Loucy (cell line): ENCODE measurements at regions not wholly inside any gene's neighbourhood (a gene's known extent, or its start where the extent isn't known, plus 50 kb on each side); places are given as distances from the start of the nearest gene placed in this dataset.

Experiments used
- CTCF ChIP-seq: fragments of 200-600 bp; sonication (generic); conservative IDR thresholded peaks from 2 replicates; pipeline ENCODE4 v1.5.1; 2014; ENCODE audit warnings: mild to moderate bottlenecking, antibody characterized with exemption, low read length
- EZH2phosphoT487 ChIP-seq: fragments of 200-600 bp; IDR thresholded peaks from 2 replicates; pipeline ENCODE4 v1.6.1; 2018; ENCODE audit warnings: antibody characterized with exemption, mild to moderate bottlenecking, moderate library complexity, borderline replicate concordance

GRCh38 chr6:40039042-40039441 lies 104.8 kb upstream of the MOCS1 start:
- no peak for TF ChIP-seq CTCF
- no peak for TF ChIP-seq EZH2phosphoT487
